ENCODE measurements at regions not wholly inside any gene's neighbourhood (a gene's known extent, or its start where the extent isn't known, plus 50 kb on each side); places are given as distances from the start of the nearest gene placed in this dataset.
"Not testable (repeated sequence)": the region's sequence is repeated elsewhere in the genome, so short reads cannot be mapped to it uniquely, and the experiment has no call there.

- not testable (repeated sequence) for H3K9me3 Mint-ChIP-seq (ENCODE audit: unreplicated experiment); H3K27ac Mint-ChIP-seq (ENCODE audit: unreplicated experiment); H3K4me3 Mint-ChIP-seq (ENCODE audit: unreplicated experiment); DNase-seq (ENCODE audit: extremely low spot score, unreplicated experiment); H3K36me3 Mint-ChIP-seq (ENCODE audit: unreplicated experiment); H3K4me1 Mint-ChIP-seq (ENCODE audit: unreplicated experiment)
- peaks cover 40% of the 10 kb centered on the region for H3K27me3 Mint-ChIP-seq (ENCODE audit: unreplicated experiment)
These were observed 60.3 kb upstream of the NMU start for GRCh38 chr4:55696424-55696823.

GRCh38 chr4:55706541-55706940, 70.4 kb upstream of the NMU start:
- H3K27ac Mint-ChIP-seq (ENCODE audit: unreplicated experiment) = no peak overlapping the region
- no peaks in the 10 kb centered on the region for H3K36me3 Mint-ChIP-seq (ENCODE audit: unreplicated experiment)
- H3K4me3 Mint-ChIP-seq (ENCODE audit: unreplicated experiment) = no peak overlapping the region
- no peak for DNase-seq (ENCODE audit: extremely low spot score, unreplicated experiment)
- TF ChIP-seq CTCF (IDR thresholded peaks at IDR 0.05) = no peak
- H3K4me1 Mint-ChIP-seq (ENCODE audit: unreplicated experiment) = peaks cover 20% of the 10 kb centered on the region
- no peaks in the 10 kb centered on the region for H3K9me3 Mint-ChIP-seq (ENCODE audit: unreplicated experiment)
- H3K27me3 Mint-ChIP-seq (ENCODE audit: unreplicated experiment) = peaks cover 2% of the 10 kb centered on the region

DNA sequence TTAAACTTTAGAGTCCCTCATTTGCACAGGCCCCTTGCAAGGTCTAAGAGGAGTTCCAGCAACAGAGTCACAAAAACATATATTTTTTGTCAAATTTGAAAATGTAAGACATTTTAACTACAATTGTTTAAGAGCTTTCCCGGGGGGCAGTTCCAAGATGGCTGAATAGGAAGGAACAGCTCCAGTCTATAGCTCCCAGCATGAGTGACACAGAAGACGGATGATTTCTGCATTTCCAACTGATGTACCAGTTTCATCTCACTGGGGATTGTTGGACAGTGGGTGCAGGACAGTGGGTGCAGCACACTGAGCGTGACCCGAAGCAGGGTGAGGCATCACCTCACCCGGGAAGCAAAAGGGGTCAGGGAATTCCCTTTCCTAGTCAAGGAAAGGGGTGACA, 71.4 kb upstream of the NMU start:
- H3K27me3 Mint-ChIP-seq (ENCODE audit: unreplicated experiment) = peaks cover 2% of the 10 kb centered on the region
- peaks cover 2% of the 10 kb centered on the region for H3K36me3 Mint-ChIP-seq (ENCODE audit: unreplicated experiment)
- TF ChIP-seq CTCF (IDR thresholded peaks at IDR 0.05) = no peak
- H3K4me1 Mint-ChIP-seq (ENCODE audit: unreplicated experiment) = peaks cover 20% of the 10 kb centered on the region
- DNase-seq (ENCODE audit: extremely low spot score, unreplicated experiment) = no peak
- no peaks in the 10 kb centered on the region for H3K9me3 Mint-ChIP-seq (ENCODE audit: unreplicated experiment)
- no peak overlapping the region for H3K27ac Mint-ChIP-seq (ENCODE audit: unreplicated experiment)
- no peak overlapping the region for H3K4me3 Mint-ChIP-seq (ENCODE audit: unreplicated experiment)

GRCh38 chr4:55707991-55708390, 71.9 kb upstream of the NMU start:
- H3K9me3 Mint-ChIP-seq (ENCODE audit: unreplicated experiment); H3K27ac Mint-ChIP-seq (ENCODE audit: unreplicated experiment); H3K36me3 Mint-ChIP-seq (ENCODE audit: unreplicated experiment); H3K27me3 Mint-ChIP-seq (ENCODE audit: unreplicated experiment); H3K4me3 Mint-ChIP-seq (ENCODE audit: unreplicated experiment); DNase-seq (ENCODE audit: extremely low spot score, unreplicated experiment): not testable (repeated sequence)
- H3K4me1 Mint-ChIP-seq (ENCODE audit: unreplicated experiment) = peaks cover 20% of the 10 kb centered on the region

DNA sequence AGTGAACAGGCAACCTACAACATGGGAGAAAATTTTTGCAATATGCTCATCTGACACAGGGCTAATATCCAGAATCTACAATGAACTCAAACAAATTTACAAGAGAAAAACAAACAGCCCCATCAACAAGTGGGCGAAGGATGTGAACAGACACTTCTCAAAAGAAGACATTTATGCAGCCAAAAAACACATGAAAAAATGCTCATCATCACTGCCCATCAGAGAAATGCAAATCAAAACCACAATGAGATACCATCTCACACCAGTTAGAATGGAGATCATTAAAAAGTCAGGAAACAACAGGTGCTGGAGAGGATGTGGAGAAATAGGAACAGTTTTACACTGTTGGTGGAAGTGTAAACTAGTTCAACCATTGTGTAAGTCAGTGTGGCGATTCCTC, 76.7 kb upstream of the NMU start:
- H3K9me3 Mint-ChIP-seq (ENCODE audit: unreplicated experiment); H3K4me3 Mint-ChIP-seq (ENCODE audit: unreplicated experiment); H3K4me1 Mint-ChIP-seq (ENCODE audit: unreplicated experiment); H3K27me3 Mint-ChIP-seq (ENCODE audit: unreplicated experiment); H3K36me3 Mint-ChIP-seq (ENCODE audit: unreplicated experiment); H3K27ac Mint-ChIP-seq (ENCODE audit: unreplicated experiment); DNase-seq (ENCODE audit: extremely low spot score, unreplicated experiment): not testable (repeated sequence)

- H3K27ac Mint-ChIP-seq (ENCODE audit: unreplicated experiment) = no peak overlapping the region
- no peak overlapping the region for H3K4me3 Mint-ChIP-seq (ENCODE audit: unreplicated experiment)
- peaks cover under 1% of the 10 kb centered on the region for H3K9me3 Mint-ChIP-seq (ENCODE audit: unreplicated experiment)
- TF ChIP-seq CTCF (IDR thresholded peaks at IDR 0.05) = no peak
- no peaks in the 10 kb centered on the region for H3K36me3 Mint-ChIP-seq (ENCODE audit: unreplicated experiment)
- H3K27me3 Mint-ChIP-seq (ENCODE audit: unreplicated experiment) = no peaks in the 10 kb centered on the region
- H3K4me1 Mint-ChIP-seq (ENCODE audit: unreplicated experiment) = no peaks in the 10 kb centered on the region
- DNase-seq (ENCODE audit: extremely low spot score, unreplicated experiment) = no peak
These were observed 85.6 kb upstream of the NMU start for GRCh38 chr4:55721651-55722050.

- Mint-ChIP-seq H3K36me3 (ENCODE audit: unreplicated experiment) (no peaks in the 10 kb centered on the region), H3K4me3 (ENCODE audit: unreplicated experiment) (no peak overlapping the region), H3K9me3 (ENCODE audit: unreplicated experiment) (peaks cover 5% of the 10 kb centered on the region), H3K27me3 (ENCODE audit: unreplicated experiment) (no peaks in the 10 kb centered on the region), H3K4me1 (ENCODE audit: unreplicated experiment) (no peaks in the 10 kb centered on the region), H3K27ac (ENCODE audit: unreplicated experiment) (no peak overlapping the region)
- no peak for DNase-seq (ENCODE audit: extremely low spot score, unreplicated experiment)
- TF ChIP-seq CTCF (IDR thresholded peaks at IDR 0.05) = no peak
These were observed 86.0 kb upstream of the NMU start for GRCh38 chr4:55722132-55722531.
